ENCODE measurements at regions not wholly inside any gene's neighbourhood (a gene's known extent, or its start where the extent isn't known, plus 50 kb on each side); places are given as distances from the start of the nearest gene placed in this dataset.

DNA sequence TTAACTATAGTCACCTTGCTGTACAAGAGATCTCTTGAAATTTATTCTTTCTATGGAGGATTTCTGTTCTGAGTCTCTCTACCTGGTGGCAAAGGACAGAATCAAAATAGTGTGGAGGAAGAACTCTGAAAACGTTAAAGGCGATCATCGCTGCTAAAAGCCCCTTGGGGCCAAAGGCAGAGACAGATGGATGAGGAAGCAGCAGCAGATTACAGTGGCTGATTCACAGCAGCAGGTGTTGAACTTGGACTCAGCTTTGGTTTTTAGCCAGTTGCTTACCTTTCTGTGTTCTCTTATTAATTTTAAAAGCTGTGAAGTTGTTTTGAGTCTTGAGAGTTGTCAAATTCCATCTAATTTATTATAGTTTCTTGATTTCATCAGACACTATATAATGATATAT is 956.1 kb upstream of the GOT2 start:
- TF ChIP-seq, protein P1, sequence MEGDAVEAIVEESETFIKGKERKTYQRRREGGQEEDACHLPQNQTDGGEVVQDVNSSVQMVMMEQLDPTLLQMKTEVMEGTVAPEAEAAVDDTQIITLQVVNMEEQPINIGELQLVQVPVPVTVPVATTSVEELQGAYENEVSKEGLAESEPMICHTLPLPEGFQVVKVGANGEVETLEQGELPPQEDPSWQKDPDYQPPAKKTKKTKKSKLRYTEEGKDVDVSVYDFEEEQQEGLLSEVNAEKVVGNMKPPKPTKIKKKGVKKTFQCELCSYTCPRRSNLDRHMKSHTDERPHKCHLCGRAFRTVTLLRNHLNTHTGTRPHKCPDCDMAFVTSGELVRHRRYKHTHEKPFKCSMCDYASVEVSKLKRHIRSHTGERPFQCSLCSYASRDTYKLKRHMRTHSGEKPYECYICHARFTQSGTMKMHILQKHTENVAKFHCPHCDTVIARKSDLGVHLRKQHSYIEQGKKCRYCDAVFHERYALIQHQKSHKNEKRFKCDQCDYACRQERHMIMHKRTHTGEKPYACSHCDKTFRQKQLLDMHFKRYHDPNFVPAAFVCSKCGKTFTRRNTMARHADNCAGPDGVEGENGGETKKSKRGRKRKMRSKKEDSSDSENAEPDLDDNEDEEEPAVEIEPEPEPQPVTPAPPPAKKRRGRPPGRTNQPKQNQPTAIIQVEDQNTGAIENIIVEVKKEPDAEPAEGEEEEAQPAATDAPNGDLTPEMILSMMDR (IDR thresholded peaks at IDR 0.05; ENCODE audit: insufficient read depth, low read length, poor library complexity, severe bottlenecking), result no peak
- TF ChIP-seq EZH2phosphoT487 (conservative IDR thresholded peaks at IDR 0.05; ENCODE audit: low read length), result no peak

Measured in SU-DHL-6 (cell line).